Dedifferentiated amniotic fluid mesenchymal stem cell (primary cell): ENCODE measurements at regions not wholly inside any gene's neighbourhood (a gene's known extent, or its start where the extent isn't known, plus 50 kb on each side); places are given as distances from the start of the nearest gene placed in this dataset.
"Not testable (repeated sequence)": the region's sequence is repeated elsewhere in the genome, so short reads cannot be mapped to it uniquely, and the experiment has no call there.

Experiments
- DNase-seq: peaks from one replicate; pipeline ENCODE4 v3.0.0-alpha.2; 2016; ENCODE audit errors: extremely low spot score

- no peak for DNase-seq
Measured at GRCh38 chr4:189502841-189503435, 437.7 kb upstream of the FRG1 start.

DNA sequence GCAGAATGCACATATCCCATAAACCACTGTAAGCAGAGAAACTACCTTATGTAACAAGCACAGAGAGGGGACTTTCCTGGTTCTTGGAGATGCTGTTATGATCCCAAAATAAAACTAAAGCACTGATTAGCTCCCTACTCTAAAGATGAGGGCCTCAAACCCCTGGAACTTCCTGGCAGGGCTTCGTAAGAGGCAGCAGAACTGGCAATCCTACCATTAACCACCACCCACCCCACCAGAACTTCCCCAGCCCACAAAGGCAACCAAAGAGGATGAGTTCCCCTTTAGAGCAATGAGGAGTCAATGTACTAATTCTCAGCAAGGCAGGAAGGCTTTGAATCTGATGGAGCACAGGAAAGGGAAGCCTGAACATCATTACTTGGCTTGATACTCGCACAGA is 436.5 kb upstream of the FRG1 start:
- DNase-seq: no peak

- DNase-seq: no peak
Measured at GRCh38 chr4:189505380-189505779, 435.3 kb upstream of the FRG1 start.

GRCh38 chr4:189506080-189506479 is 434.6 kb upstream of the FRG1 start:
- DNase-seq: no peak

DNA sequence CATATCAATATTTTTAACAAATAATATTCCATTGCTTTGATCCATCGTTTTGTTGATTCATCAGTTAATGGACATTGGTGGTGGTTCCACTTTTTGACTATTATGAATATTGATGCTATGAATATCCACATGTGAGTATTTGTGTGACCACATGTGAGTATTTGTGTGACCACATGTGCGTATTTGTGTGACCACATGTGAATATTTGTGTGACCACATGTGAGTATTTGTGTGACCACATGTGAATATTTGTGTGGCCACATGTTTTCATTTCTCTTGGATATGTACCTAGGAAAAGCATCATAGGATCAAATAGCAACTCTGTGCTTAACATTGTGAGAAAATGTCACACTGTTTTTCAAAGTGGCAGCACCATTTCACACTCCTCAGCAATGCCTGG is 433.6 kb upstream of the FRG1 start:
- DNase-seq: no peak

- DNase-seq: no peak
Measured at GRCh38 chr4:189510601-189511000, 430.1 kb upstream of the FRG1 start.

DNA sequence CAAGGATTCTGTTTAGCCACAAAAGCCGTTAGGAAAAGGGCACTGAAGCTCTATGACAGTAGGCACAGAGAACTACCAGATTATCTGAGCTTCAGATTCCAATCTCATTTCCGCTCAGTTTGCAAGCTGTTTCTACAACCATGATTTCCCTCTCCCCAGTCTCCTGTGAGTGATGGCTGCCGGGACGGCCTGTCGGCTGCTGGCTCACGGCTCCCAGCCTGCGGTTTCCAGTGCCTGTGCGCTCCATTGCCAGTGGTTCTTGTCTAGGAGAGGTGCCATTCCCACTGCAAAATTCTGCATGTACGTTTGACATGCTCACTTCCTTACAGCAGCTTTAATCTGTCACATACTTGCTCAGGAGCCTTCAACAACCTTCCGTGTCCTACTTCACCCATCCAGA is 429.1 kb upstream of the FRG1 start:
- DNase-seq: no peak

DNA sequence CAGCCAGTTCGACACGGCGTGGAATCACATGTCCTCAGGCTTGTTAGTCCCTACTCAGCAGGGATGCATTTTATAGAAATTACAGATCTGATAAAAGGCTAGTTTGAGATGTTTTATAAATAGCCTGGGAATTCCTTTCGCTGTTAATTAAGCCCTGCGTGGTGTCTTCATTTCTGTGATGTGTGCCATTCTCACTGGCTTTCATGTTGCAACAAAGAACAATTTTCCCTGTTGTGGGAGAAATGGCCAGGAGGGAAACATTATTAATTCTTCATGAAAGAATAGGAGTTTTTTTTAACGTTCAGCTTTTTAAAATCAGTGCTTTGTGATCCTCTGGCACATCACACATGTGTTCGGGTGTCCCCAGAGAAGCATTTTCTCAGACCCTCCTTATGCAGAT is 427.3 kb upstream of the FRG1 start:
- DNase-seq: no peak

GRCh38 chr4:189514209-189514608 is 426.5 kb upstream of the FRG1 start:
- DNase-seq: no peak

GRCh38 chr4:189516902-189517301 is 423.8 kb upstream of the FRG1 start:
- no peak for DNase-seq

DNA sequence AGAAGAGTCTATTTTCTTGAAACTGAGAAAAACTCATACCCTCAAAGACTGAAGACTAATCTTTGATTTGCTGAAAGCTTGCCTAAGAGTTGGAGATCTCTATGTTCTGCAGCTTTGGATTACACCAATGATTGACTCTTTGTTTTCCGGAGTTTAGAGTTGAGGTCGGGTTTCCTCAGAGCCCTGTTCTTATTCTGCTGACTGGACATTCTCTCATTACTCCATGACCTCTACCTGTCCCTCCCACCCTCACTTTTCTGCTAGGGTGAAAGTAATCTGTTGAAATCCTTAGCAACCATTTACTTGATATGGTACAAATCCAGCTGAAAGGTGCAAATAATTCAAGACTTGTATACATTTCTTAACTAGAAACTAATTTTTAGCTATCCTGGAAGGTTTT is 421.5 kb upstream of the FRG1 start:
- DNase-seq: no peak

DNA sequence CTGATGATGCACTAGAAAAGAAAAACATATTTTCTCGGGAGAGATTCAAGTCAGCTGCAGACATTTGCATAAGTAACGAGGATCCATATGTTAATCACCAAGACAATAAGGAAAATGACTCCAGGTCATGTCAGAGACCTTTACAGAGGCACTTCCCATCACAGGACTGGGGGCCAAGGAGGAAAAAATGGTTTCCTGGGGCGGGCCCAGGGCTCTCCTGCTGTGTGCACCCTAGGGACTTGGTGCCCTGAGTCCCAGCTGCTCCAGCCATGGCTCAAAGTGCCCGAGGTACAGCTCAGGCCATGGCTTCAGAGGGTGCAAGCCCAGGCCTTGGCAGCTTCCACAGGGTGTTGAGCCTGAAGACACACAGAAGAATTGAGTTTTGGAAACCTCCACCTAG is 415.4 kb upstream of the FRG1 start:
- no peak for DNase-seq

GRCh38 chr4:189530848-189531247 is 409.8 kb upstream of the FRG1 start:
- no peak for DNase-seq

GRCh38 chr4:189533603-189534002 is 407.1 kb upstream of the FRG1 start:
- no peak for DNase-seq

DNA sequence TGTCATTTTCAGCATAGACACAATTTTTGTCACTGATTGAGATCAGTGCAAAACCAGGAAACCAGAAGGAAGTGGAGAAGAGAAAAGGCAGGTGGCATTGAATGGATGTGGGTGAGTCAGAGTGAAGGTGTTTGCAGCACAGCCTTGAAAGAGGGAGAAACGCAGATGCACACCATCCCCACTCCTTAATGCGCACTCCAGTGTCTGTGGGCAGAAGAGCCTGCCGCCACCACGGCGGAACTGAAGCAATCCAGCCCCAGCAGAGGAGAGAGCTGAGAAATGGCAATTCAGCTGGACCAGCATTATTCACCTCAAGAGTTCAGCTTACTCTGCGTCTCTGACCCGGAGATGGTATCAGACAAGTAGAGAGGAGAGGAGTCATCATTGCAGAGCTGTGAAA is 393.1 kb upstream of the FRG1 start:
- DNase-seq: no peak

DNA sequence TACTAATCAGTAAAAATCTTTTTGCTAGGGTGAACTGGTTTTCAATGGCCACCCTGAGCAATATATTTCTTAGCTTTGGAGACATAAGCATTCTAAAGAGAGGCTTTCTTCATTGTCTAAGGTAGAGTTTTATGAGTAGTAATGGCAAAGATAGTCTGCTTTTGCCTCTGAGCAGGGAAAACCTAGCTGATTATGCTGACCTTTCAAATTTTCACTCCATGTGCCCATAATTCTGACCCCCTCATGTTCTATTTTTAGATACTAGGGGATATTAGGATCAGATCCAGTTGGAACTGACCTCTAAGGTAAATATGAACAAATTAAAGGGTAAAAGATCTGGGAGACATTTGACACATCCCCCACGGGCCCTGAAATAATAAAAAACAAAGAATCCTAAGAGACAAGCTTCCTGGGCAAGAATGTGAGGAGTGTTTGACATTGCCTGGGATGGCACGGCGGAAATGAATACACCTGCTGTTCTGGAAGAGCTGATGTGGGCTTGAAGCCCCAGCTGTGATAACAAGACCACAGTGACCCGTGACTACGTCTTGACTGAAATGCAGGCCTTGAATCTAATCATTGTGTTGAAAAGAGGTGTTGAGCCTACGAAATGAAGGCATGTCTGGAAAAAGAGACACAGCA is 392.1 kb upstream of the FRG1 start:
- no peak for DNase-seq

DNA sequence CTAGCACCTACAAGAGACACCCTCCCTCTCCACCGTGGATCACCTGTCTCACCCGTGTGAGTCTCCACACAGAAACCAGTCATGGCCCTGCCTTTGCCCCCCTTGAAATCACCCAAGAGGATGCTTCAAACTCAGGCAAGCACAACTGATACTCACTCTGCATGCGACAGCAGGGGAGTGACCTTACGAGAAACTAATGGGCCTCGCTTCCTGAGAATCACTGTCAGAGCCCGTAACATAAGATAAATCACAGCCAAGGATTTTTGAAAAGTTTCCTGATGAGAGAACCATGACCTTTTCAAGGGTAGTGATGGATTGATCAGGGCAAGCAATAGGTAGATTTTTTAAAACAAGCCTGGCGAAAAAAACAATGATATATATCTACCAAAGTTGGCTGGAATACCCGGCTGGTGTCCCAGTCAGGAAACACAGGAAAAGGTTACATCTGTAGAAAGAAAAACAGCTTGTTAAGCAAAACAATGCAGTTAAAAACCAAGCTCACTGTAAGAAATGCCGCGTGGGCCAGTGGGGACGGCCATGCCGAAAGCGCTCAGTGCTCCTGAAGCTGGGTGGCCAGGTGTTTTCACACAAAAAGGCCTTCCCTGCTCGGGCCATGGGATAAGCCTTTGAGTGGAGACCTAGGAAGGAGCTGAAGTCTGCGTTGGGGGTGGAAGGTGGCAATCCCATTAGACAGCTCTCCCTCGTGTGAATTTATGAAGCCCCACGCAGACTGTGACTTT is 388.6 kb upstream of the FRG1 start:
- DNase-seq: not testable (repeated sequence)

DNA sequence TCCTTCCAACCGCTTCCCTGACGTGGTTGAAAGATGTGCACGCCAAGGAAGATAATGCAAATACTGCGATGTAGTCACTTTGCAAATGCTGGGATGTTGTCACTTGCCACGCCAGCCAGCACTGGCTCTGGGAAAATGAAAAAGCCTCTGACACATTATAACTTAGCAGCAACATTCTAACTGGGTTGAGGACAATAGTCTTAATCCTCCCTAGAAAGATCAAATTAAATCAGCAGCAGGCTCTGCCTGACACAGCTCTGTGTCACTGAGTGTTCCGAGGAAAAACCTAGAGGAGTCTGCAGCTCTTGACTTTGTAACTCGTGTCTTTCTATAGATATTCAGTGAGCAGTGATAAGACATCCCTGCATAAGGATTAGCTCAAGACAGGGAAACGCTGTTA is 380.1 kb upstream of the FRG1 start:
- not testable (repeated sequence) for DNase-seq

DNA sequence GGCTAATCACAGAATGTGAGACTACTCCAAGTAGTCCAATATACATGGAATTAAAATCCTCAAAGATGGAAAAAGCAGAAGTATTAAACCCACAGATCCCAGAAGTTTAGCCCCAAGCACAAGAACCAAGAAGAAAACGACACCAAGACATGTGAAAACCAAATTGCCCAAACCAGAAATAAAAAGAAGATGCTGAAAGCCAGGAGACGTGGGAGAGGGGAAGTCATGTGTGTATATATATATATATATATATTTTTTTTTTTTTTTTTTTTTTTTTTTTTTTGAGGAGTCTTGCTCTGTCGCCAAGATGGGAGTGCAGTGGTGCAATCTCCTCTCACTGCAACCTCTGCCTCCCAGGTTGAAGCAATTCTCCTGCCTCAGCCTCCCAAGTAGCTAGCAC is 376.9 kb upstream of the FRG1 start:
- DNase-seq: not testable (repeated sequence)

- DNase-seq: not testable (repeated sequence)
Measured at GRCh38 chr4:189566271-189566670, 374.4 kb upstream of the FRG1 start.

DNA sequence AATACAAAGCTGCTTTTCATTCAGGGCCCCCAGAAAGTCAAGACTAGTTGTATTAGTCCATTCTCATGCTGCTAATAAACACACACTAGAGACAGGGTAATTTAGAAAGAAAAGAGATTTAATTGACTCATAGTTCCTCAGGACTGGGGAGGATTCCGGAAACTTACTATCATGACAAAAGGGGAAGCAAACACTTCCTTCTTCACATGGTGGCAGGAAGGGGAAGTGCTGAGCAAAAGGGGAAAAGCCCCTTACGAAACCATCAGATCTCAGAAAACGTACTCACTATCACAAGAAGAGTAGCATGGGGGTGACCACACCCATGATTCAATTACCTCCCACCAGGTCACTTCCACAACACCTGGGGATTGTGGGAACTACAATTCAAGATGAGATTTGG is 373.8 kb upstream of the FRG1 start:
- not testable (repeated sequence) for DNase-seq

GRCh38 chr4:189579645-189580044 is 361.0 kb upstream of the FRG1 start:
- not testable (repeated sequence) for DNase-seq

DNA sequence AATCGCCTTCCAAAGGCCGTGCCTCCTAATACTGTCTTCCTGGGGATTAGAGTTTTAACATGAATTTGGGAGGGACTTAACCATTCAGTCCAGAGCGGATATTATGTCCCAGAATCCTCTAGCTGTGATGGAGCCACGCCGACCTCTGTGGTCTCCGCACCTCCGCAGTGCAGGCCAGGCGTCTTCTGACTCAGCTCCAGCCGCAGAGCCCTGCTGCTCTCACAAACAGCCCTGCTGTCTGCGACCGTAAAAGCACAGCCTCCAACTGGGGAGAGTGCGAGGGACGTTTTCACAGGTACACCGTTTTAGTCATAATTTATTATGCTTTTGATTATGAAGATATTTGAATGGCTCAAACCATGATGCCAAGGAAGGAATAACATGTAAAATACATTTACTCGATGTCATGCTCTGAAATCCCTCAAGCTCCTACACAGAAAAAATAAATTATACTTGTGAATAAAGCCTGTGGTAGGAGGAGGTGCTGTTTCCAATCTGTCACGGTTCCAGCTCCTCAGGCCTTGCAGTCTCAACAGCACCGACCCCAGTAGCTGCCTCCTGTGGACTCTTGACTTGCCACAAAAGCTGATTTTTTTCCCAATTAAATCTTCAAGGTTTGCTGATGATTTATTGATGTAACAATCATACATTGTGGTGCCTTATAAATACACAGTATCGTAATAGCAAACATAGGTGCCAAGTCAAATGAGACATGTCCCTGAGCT is 353.6 kb upstream of the FRG1 start:
- not testable (repeated sequence) for DNase-seq
